SKM-1 treated with dmso at 0.1 percent for 144 hours (cell line): ENCODE measurements at regions not wholly inside any gene's neighbourhood (a gene's known extent, or its start where the extent isn't known, plus 50 kb on each side); places are given as distances from the start of the nearest gene placed in this dataset.

Source experiments
- DNase-seq: peaks from one replicate; lab custom pipeline; 2025; ENCODE audit not compliant: unreplicated experiment; lab: John Stamatoyannopoulos, UW

DNA sequence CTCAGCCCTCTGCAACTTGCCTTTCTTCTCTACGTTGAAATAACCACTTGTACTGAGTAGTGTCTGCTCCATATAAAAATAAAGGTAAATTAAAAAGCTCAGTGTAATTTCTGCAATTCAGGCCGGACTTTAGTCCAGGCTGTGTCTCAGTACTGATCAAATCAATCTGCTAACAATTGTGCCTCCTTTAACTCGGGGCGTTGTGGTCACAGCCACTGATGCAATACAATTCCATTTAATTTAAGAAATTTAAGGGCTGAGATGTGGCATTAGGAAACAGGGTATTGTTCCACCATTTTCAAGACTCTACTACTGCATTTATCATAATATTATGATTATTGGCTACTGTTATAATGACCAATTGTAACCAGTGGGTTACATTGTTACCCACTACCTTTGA lies 60.0 kb upstream of the NPAS2 start:
- no peak for DNase-seq

GRCh38 chr2:100761365-100761764 lies 58.6 kb upstream of the NPAS2 start:
- DNase-seq: no peak

GRCh38 chr2:100764430-100764829 lies 55.5 kb upstream of the NPAS2 start:
- DNase-seq: no peak

- no peak for DNase-seq
Observed at GRCh38 chr2:100765481-100765880, 54.5 kb upstream of the NPAS2 start.

- DNase-seq: no peak
Observed at GRCh38 chr2:100766256-100766655, 53.7 kb upstream of the NPAS2 start.

DNA sequence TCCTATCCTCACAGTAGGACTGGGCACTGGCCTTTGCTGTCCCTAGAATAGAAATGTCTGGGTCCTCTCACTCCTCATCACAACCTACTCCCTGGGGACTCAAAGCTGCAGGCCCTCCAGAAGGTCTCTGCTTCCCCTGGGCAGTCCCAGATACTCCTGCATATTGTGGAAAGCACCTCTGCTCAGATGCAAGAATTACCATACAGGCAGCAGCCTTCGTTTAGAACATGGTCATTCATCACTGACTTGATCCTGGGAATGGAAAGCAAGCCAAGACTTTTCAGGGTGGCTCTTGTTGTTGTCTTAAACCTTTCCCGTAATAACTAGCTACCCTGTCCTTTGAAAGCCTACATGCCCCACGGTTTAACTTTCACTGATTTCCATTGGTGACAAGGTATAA lies 53.1 kb upstream of the NPAS2 start:
- no peak for DNase-seq

- DNase-seq: no peak
Observed at GRCh38 chr2:100767224-100767653, 52.7 kb upstream of the NPAS2 start.

- DNase-seq: no peak
Observed at GRCh38 chr2:100767810-100768806, 51.8 kb upstream of the NPAS2 start.
